ENCODE measurements at regions not wholly inside any gene's neighbourhood (a gene's known extent, or its start where the extent isn't known, plus 50 kb on each side); places are given as distances from the start of the nearest gene placed in this dataset.

DNA sequence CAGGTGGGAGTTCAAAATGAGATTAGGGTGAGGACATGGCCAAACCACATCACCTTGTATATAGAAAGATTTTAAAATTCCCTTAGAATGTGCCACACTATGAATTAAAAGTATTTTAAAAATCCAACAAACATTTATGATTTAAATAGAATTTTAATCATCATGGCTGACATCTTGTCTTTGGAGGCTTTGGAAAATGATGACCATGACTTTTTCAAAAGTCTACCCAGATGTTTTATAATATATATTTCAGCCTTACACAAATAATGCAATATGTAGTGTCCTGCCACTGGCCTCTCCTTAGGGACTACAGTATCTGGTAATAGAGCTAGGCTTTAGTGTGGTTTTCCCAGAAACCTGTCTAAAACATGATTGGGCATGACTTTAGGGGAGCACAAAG lies 1353.4 kb upstream of the GOT2 start:
- TF ChIP-seq, protein P1, sequence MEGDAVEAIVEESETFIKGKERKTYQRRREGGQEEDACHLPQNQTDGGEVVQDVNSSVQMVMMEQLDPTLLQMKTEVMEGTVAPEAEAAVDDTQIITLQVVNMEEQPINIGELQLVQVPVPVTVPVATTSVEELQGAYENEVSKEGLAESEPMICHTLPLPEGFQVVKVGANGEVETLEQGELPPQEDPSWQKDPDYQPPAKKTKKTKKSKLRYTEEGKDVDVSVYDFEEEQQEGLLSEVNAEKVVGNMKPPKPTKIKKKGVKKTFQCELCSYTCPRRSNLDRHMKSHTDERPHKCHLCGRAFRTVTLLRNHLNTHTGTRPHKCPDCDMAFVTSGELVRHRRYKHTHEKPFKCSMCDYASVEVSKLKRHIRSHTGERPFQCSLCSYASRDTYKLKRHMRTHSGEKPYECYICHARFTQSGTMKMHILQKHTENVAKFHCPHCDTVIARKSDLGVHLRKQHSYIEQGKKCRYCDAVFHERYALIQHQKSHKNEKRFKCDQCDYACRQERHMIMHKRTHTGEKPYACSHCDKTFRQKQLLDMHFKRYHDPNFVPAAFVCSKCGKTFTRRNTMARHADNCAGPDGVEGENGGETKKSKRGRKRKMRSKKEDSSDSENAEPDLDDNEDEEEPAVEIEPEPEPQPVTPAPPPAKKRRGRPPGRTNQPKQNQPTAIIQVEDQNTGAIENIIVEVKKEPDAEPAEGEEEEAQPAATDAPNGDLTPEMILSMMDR (conservative IDR thresholded peaks at IDR 0.05), result no peak
- TF ChIP-seq EZH2 (IDR thresholded peaks at IDR 0.05; ENCODE audit: low read depth), result no peak

Data from PC-9 (cell line).